Right atrium auricular region (tissue), 2 donors: ENCODE measurements at regions not wholly inside any gene's neighbourhood (a gene's known extent, or its start where the extent isn't known, plus 50 kb on each side); places are given as distances from the start of the nearest gene placed in this dataset.
"Not testable (repeated sequence)": the region's sequence is repeated elsewhere in the genome, so short reads cannot be mapped to it uniquely, and the experiment has no call there.

Experiments
- DNase-seq: peaks from one replicate; pipeline ENCODE4 v3.0.0-alpha.2; 2019; ENCODE audit warnings: low spot score
- H3K27ac ChIP-seq, 2 donors: fragments of 200-600 bp; sonication (generic); 1 replicate in 1 of 2; 2 replicates in 1 of 2; pipeline ENCODE4 v1.5.1; 2016 to 2019
- H3K27me3 ChIP-seq, 2 donors: fragments of 200-600 bp; sonication (generic); one replicate each; pipeline versions ENCODE4 v1.5.1 to v1.6.0; 2017 to 2019
- H3K36me3 ChIP-seq: fragments of 200-600 bp; sonication (generic); one replicate; pipeline ENCODE4 v1.5.1; 2016
- H3K4me1 ChIP-seq, 2 donors: fragments of 200-600 bp; sonication (generic); one replicate each; pipeline versions ENCODE4 v1.5.1 to v1.6.0; 2017 to 2019
- H3K4me3 ChIP-seq, 2 donors: fragments of 200-600 bp; sonication (generic); 1 replicate in 1 of 2; 2 replicates in 1 of 2; pipeline ENCODE4 v1.5.1; 2017 to 2019; ENCODE audit warnings: mild to moderate bottlenecking in 1 of 2, moderate library complexity in 1 of 2
- H3K9me3 ChIP-seq, 2 donors: fragments of 200-600 bp; sonication (generic); one replicate each; pipeline ENCODE4 v1.5.1; 2019
- CTCF ChIP-seq, 2 donors: fragments of 200-600 bp; sonication (generic); IDR thresholded peaks; one replicate each; pipeline ENCODE4 v1.5.1; 2019; ENCODE audit warnings: antibody characterized with exemption in 2 of 2

GRCh38 chr1:189253601-189254350, 1223.9 kb downstream of the BRINP3 start:
- no peak for TF ChIP-seq CTCF (IDR thresholded peaks at IDR 0.05)
- Histone ChIP-seq H3K4me1 (no peaks in the 10 kb centered on the region), H3K36me3 (no peaks in the 10 kb centered on the region), H3K27me3 (no peaks in the 10 kb centered on the region), H3K4me3 (no peak overlapping the region), H3K27ac (no peak overlapping the region), H3K9me3 (no peaks in the 10 kb centered on the region)
- no peak for DNase-seq

- H3K4me1 ChIP-seq, H3K36me3 ChIP-seq, H3K27me3 ChIP-seq, H3K27ac ChIP-seq, DNase-seq, H3K4me3 ChIP-seq: not testable (repeated sequence)
- peaks cover 0 to 30% of the 10 kb centered on the region in 2 donors for H3K9me3 ChIP-seq
These were observed 1216.5 kb downstream of the BRINP3 start for GRCh38 chr1:189261128-189261527.

GRCh38 chr1:189269011-189269410, 1208.7 kb downstream of the BRINP3 start:
- Histone ChIP-seq H3K36me3 (no peaks in the 10 kb centered on the region), H3K27ac (no peak overlapping the region), H3K4me3 (no peak overlapping the region), H3K27me3 (no peaks in the 10 kb centered on the region), H3K4me1 (no peaks in the 10 kb centered on the region), H3K9me3 (peaks cover 8 to 50% of the 10 kb centered on the region in 2 donors)
- TF ChIP-seq CTCF (IDR thresholded peaks at IDR 0.05), result no peak
- no peak for DNase-seq

- H3K4me1 ChIP-seq, result no peaks in the 10 kb centered on the region
- peaks cover under 1 to 13% of the 10 kb centered on the region in 2 donors for H3K9me3 ChIP-seq
- no peak overlapping the region for H3K4me3 ChIP-seq
- no peak for DNase-seq
- H3K27ac ChIP-seq, result no peak overlapping the region
- no peak for TF ChIP-seq CTCF (IDR thresholded peaks at IDR 0.05)
- no peaks in the 10 kb centered on the region for H3K27me3 ChIP-seq
- no peaks in the 10 kb centered on the region for H3K36me3 ChIP-seq
These were observed 1203.4 kb downstream of the BRINP3 start for GRCh38 chr1:189274267-189274666.

GRCh38 chr1:189275796-189276195, 1201.9 kb downstream of the BRINP3 start:
- H3K27ac ChIP-seq, result no peak overlapping the region
- DNase-seq, result no peak
- H3K4me1 ChIP-seq, result no peaks in the 10 kb centered on the region
- H3K4me3 ChIP-seq, result no peak overlapping the region
- no peaks in the 10 kb centered on the region for H3K27me3 ChIP-seq
- TF ChIP-seq CTCF (IDR thresholded peaks at IDR 0.05), result no peak
- H3K9me3 ChIP-seq, result no peaks in the 10 kb centered on the region
- H3K36me3 ChIP-seq, result no peaks in the 10 kb centered on the region

GRCh38 chr1:189289346-189289745, 1188.3 kb downstream of the BRINP3 start:
- TF ChIP-seq CTCF (IDR thresholded peaks at IDR 0.05), result no peak
- DNase-seq, result no peak
- no peak overlapping the region for H3K4me3 ChIP-seq

More at GRCh38 chr1:189289346-189289745, 1188.3 kb downstream of the BRINP3 start:
- Histone ChIP-seq H3K27ac (no peak overlapping the region), H3K36me3 (no peaks in the 10 kb centered on the region), H3K9me3 (no peaks in the 10 kb centered on the region), H3K27me3 (no peaks in the 10 kb centered on the region), H3K4me1 (no peaks in the 10 kb centered on the region)
